ENCODE measurements at regions not wholly inside any gene's neighbourhood (a gene's known extent, or its start where the extent isn't known, plus 50 kb on each side); places are given as distances from the start of the nearest gene placed in this dataset.

- TF ChIP-seq EZH2phosphoT487 (IDR thresholded peaks at IDR 0.05; ENCODE audit: low read depth, severe bottlenecking, unreplicated experiment) (no peak), CTCF (IDR thresholded peaks at IDR 0.05; ENCODE audit: poor library complexity) (no peak)
Measured at GRCh38 chr4:176868676-176869075, 76.0 kb upstream of the VEGFC start.

All from hepatocyte (in vitro differentiated cells).